NCI-H2107 treated with DMSO at 0.1 percent for 48 hours (cell line): ENCODE measurements at regions not wholly inside any gene's neighbourhood (a gene's known extent, or its start where the extent isn't known, plus 50 kb on each side); places are given as distances from the start of the nearest gene placed in this dataset.
"Not testable (repeated sequence)": the region's sequence is repeated elsewhere in the genome, so short reads cannot be mapped to it uniquely, and the experiment has no call there.

Source experiments
- DNase-seq: peaks from one replicate; lab custom pipeline; 2025; ENCODE audit not compliant: unreplicated experiment; lab: John Stamatoyannopoulos, UW

DNA sequence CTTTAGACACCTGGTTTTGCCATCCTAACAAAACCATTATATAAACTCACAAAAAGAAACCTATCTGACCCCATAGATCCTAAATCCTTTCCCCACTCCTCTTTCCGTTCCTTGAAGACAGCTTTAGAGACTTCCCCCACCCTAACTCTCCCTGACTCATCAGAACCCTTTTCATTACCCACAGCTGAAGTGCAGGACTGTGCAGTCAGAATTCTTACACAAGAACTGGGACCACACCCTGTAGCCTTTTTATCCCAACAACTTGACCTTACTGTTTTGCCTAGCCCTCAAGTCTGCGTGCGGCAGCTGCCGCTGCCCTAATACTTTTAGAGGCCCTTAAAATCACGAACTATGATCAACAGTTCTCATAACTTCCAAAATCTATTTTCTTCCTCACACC lies 254.9 kb upstream of the GULP1 start:
- DNase-seq = not testable (repeated sequence)

DNA sequence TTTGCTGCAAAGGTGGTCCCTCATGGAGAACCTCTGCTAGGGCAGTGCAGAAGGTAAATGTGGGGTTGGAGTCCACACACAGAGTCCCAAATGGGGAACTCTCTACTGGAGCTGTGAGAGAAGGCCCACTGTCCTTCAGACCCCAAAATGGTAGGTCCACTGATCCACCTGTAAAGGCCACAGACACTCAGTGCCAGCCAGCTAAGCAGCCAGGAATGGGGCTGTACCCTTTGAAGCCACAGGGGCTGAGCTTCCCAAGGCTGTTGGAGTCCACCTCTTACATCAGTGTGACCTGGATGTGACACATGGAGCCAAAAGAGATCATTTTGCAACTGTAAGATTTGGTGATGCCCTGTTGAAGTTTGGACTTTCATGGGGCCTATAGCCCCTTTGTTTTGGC lies 252.4 kb upstream of the GULP1 start:
- no peak for DNase-seq

DNA sequence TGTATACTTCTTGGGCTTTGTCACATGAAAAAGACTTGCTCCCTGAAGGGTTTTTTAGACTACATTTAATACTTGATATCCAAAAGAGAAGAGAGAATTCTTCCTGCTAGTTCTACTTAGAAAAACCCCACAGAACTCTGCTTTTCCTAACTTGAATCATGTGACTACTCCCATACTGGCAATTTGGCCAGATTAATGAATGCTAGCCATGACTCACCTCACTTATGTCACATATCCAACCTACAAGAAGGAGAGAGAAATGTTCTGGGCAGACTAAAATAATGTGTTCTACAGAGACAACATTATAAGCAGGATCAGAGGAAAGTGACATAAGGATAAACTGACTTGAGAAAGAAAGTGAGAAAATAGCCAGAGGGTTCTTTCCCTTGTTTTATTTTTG lies 249.3 kb upstream of the GULP1 start:
- DNase-seq = no peak

DNA sequence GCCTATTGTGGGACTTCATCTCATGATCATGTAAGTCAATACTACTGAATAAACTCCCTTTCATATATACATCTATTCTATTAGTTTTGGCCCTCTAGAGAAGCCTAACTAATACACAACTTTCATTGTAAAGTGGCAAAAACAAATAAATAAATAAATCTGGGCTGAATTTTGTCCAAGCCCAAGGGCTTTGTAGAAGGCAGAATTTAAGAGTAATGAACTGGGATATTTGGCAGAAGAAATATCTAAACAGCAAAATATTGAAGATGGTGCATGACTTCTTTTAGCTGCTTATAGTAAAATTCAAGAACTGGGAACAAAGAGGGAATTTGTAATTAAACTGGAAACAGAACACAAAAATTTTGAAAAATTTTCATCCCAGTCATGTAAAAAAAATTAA lies 246.7 kb upstream of the GULP1 start:
- no peak for DNase-seq

DNA sequence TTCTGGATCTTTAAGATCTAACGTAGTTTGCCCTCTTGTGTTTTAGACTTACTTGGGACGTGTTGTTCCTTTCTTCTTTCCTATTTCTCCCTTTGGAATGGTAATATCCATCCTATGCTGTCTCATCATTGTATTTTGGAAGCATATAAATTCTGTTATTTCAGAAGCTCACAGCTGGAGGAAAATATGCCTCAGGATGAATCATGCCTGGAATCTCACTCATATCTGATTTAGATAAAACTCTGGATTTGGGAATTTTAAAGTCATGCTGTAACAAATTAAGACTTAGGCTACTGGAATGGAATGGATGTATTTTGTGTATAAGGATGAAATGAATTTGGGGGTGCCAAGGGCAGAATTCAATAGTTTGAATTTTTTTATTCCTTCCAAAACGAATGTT lies 245.2 kb upstream of the GULP1 start:
- DNase-seq = no peak

GRCh38 chr2:188047735-188048134 lies 243.9 kb upstream of the GULP1 start:
- DNase-seq = no peak

DNA sequence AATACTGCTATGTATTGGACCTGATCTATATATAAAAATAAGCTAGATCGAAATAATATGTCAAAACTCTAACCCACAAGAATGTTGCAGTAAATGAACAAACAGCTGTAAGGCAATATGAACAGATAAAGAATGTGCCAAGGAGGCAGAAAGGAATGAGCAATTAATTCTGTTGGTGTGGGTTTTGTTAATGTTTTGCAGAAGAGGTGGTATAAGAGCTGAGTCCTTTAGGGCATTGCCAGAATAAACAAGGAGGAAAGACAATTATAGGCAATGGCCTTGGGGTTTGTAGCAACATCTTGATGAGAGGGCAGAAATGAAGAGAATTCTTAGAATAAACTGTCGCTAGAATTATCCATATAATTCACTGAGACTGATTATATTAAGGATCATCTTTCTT lies 240.9 kb upstream of the GULP1 start:
- no peak for DNase-seq

DNA sequence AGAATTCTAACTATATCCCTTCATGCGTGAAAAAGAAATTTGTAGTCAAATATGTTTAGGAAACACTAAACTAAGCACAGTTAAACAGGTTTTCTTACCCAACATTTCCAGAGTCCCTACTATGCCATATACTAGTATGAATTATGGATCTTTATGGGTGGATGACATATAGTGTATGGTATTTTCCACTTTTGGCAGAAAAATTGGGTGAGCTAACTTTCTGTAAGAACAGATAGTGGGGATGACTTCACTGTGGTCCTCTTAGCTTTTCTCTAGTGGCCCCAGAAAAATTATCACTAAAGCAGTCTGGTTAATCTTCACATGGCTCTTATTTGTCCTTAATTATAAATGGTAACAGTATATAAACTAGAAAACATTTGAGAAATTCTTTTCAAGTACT lies 240.0 kb upstream of the GULP1 start:
- DNase-seq = no peak

DNA sequence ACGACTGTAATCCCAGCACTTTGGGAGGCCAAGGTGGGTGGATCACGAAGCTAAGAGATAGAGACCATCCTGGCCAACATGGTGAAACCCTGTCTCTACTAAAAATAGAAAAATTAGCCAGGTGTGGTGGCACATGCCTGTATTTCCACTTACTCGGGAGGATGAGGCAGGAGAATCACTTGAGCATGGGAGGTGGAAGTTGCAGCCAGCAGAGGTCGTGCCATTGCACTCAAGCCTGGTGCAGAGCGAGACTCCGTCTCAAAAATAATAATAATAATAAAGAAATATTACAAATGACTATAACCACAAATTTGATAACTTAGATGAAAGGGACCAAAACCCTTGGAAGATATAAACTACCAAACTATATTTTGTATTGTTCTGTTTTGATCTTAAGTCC lies 226.3 kb upstream of the GULP1 start:
- no peak for DNase-seq

- no peak for DNase-seq
These were observed 223.6 kb upstream of the GULP1 start for GRCh38 chr2:188068093-188068492.

GRCh38 chr2:188076149-188077056 lies 215.3 kb upstream of the GULP1 start:
- DNase-seq = no peak

DNA sequence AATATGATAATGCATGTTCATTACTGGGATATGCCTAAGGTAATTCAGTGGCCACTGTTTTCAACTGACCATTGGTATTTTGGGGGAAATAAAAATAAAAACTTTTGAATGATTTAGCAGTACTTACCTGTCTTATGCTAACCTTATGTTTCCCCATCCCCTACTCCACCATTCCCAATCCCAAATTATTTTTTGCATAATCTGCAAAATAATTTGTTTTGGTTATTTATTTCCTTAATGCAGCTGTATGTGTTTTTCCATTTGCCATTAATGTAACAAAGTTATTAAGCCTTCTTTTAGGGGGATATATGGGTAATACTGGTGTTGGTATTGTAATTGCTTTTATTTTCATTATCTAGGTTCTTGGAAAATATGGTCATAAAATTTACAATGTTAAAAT lies 213.9 kb upstream of the GULP1 start:
- no peak for DNase-seq

DNA sequence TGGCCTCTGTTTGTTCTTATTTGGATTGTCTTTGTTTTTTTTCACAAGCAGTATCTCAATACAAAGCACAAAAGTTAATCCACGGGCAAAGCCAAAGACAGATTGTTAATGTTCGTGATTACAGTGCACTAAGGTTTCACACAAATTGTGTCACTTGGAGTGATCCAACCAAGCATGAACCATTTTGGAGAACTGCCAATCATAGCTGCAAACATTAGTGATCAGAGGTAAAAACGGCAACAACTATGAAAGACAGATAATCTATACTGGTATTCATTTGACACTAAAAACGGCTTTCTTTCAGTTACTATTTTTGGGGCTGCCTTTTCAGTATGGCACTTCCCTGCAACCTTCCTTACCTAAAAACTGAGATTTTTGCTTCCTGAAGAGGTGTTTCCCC lies 213.1 kb upstream of the GULP1 start:
- no peak for DNase-seq

DNA sequence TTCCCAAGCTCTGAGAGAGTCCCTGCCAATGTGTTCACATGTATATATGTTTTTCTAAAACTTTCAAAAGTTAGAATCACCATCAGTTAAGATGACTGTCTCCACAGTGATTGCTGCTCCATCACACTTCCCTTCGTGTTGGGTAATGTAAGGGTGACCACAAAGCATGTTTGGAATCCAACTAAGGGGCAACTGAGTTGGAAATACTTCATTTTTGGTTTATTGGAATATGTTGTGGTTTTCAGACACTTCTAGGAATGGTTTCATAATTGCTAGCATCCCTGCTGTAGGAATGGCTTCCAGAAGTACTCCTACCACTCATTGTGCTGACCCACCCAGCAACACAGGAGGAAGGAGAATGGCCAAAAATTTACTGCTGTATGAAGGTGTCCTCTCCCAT lies 212.5 kb upstream of the GULP1 start:
- DNase-seq = no peak

DNA sequence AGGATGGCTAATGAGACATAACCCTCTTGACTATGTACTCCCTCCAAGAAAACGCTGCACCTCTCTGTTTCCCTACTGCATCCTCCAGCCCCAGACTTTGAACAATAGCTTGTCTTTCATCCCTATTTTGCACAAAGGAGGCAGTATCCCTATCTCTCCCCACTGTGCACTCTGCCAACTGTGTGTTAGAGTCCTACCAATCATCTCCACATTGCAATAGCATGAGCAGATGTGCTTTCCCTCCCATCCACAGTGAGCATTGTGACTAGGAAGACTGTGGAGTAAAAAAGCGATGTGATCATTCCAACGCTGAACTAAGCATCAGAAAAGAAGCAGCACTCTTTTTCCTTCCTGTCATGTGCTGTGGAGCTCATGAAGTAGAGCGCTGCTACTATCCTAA lies 206.3 kb upstream of the GULP1 start:
- no peak for DNase-seq

GRCh38 chr2:188089901-188090300 lies 201.8 kb upstream of the GULP1 start:
- DNase-seq = no peak

- no peak for DNase-seq
These were observed 200.5 kb upstream of the GULP1 start for GRCh38 chr2:188091220-188091619.

GRCh38 chr2:188092734-188093133 lies 198.9 kb upstream of the GULP1 start:
- no peak for DNase-seq

DNA sequence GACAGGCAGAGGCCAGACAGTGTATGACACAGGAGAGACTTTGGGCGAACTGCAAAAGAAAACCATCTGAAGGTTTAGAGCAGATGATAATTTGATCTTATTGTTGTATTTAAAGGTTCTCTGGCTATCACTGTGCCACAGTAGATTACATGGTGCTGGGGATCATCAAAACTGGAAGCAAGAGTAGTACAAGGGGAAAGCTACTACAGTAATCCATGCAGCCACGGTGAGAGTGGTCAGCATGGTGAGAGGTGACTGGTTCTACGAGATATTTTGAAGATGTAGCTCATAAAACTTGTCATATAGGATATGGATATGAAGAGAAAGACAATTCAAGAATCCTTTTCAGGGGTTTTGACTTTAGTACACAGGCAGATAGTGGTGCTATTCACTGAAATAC lies 194.8 kb upstream of the GULP1 start:
- no peak for DNase-seq

GRCh38 chr2:188102881-188103280 lies 188.8 kb upstream of the GULP1 start:
- no peak for DNase-seq

GRCh38 chr2:188114014-188114413 lies 177.7 kb upstream of the GULP1 start:
- no peak for DNase-seq

DNA sequence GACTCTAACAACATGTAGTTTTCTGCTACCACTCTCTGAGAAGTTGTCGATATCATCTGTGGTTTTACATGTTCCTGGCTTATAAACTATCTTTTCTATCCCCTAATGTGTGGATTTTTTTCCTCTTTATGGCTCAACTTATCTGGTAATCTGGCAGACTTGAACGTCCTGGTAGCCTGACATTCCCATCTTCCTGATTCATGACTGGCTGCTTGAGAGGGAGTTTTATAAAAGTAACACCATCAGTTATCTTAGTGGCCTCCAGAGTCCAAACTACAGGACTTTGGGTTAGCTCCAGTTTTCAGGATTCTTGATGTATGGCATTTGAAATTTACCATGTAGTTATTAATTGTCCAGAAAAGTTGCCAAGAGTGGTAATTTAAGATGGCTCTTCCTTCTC lies 174.0 kb upstream of the GULP1 start:
- no peak for DNase-seq

DNA sequence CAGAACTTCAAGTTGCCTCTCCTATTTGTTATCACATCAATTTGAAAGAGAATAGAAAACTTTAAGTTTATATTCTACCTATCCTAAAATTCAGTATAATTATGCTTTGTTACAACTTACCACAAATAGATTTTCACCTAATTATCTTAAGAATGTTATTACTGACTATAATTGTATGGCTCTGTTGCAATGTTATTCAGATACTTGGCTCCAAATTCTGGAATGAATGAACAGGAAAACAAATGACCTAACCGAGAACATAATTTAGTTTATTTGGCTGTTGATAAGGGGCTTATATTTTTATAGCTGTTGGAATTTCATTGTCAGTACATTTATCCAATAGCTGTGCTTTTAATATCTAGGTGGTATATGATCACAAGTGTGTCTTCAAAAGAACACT lies 173.2 kb upstream of the GULP1 start:
- no peak for DNase-seq
